ENCODE measurements at regions not wholly inside any gene's neighbourhood (a gene's known extent, or its start where the extent isn't known, plus 50 kb on each side); places are given as distances from the start of the nearest gene placed in this dataset.

DNA sequence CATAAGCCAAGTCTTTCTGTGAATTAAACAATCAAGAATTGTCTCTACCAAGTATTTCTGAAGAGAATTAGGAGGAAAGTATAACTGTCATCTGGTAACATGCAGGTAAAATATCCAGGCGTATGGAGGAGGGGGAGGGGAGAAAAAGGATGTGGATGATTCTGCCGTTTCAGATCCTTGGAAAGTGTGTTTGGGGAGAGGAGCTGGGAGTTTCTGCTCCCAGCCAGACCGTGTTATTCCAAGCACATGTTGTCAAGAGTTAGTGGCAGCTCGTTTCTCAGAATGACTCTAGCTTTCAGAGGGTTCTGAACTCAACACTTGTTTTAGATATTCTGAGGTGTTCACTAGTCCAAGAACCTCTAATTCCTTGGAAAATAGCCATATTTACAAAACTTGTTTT, 137.6 kb downstream of the FAM124B start:
- intact Hi-C loops (cut with DNase I) = no loop called here
- no peaks in the 10 kb centered on the region for H3K4me1 ChIP-seq
- ATAC-seq (no peak), DNase-seq (no peak)
- no peaks in the 10 kb centered on the region for H3K9me3 ChIP-seq
- no peak for TF ChIP-seq CTCF (IDR thresholded peaks at IDR 0.05)
- no peaks in the 10 kb centered on the region for H3K27me3 ChIP-seq
- H3K36me3 ChIP-seq = no peaks in the 10 kb centered on the region
- no peak overlapping the region for H3K27ac ChIP-seq
- no peak overlapping the region for H3K4me3 ChIP-seq

- ATAC-seq (no peak), DNase-seq (no peak)
- no peaks in the 10 kb centered on the region for H3K4me1 ChIP-seq
- intact Hi-C loops (cut with DNase I) = no loop called here
- H3K9me3 ChIP-seq = no peaks in the 10 kb centered on the region
- no peak overlapping the region for H3K27ac ChIP-seq
- no peak for TF ChIP-seq CTCF (IDR thresholded peaks at IDR 0.05)
- H3K4me3 ChIP-seq = no peak overlapping the region
- H3K27me3 ChIP-seq = no peaks in the 10 kb centered on the region
- H3K36me3 ChIP-seq = no peaks in the 10 kb centered on the region
Measured at GRCh38 chr2:224263571-224264043, 138.3 kb downstream of the FAM124B start.

GRCh38 chr2:224261326-224261725, 140.6 kb downstream of the FAM124B start:
- no peaks in the 10 kb centered on the region for H3K4me1 ChIP-seq
- no peak for TF ChIP-seq CTCF (IDR thresholded peaks at IDR 0.05)

DNA sequence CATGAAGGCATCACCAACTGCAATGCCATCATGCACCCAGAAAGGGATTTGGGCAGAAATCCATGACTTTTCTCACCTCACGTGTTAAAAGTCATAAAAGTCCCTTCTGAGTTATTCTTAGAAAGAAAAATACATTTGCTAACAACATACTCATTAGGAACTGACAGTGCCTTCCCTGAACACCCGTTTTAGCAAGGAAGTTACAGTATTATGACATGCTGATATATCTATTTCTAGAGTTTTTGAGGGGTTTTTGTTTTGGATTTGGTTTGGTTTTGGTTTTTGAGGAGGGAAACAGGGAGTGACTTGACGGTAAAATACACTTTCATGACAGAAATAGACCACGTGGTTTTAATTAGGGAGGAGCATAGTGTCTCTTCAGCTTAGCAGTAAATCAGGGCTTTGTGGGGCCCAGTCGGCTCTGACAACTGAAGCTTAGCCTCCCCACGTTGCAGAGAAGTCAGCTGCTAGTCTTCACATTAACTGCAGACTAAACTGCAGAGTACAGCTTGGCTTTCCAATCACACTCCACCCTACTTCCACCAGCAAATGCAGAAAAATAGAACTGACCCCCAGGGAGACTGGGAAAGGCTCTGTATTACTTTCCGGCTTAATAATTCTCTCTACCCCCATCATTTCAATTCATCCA, 141.4 kb downstream of the FAM124B start:
- H3K27ac ChIP-seq = no peak overlapping the region
- H3K36me3 ChIP-seq = no peaks in the 10 kb centered on the region
- TF ChIP-seq CTCF (IDR thresholded peaks at IDR 0.05) = no peak
- no peaks in the 10 kb centered on the region for H3K4me1 ChIP-seq
- no peak overlapping the region for H3K4me3 ChIP-seq
- intact Hi-C loops (cut with DNase I) = no loop called here
- no peaks in the 10 kb centered on the region for H3K9me3 ChIP-seq
- DNase-seq (peak in 1 of 4 donors; percentile 41), ATAC-seq (peak; percentile 48)
- no peaks in the 10 kb centered on the region for H3K27me3 ChIP-seq

More at GRCh38 chr2:224261326-224261725, 140.6 kb downstream of the FAM124B start:
- H3K4me3 ChIP-seq = no peak overlapping the region
- H3K27ac ChIP-seq = no peak overlapping the region
- H3K36me3 ChIP-seq = no peaks in the 10 kb centered on the region
- intact Hi-C loops (cut with DNase I) = no loop called here
- DNase-seq = no peak
- ATAC-seq = peak; percentile 27
- no peaks in the 10 kb centered on the region for H3K27me3 ChIP-seq
- no peaks in the 10 kb centered on the region for H3K9me3 ChIP-seq

DNA sequence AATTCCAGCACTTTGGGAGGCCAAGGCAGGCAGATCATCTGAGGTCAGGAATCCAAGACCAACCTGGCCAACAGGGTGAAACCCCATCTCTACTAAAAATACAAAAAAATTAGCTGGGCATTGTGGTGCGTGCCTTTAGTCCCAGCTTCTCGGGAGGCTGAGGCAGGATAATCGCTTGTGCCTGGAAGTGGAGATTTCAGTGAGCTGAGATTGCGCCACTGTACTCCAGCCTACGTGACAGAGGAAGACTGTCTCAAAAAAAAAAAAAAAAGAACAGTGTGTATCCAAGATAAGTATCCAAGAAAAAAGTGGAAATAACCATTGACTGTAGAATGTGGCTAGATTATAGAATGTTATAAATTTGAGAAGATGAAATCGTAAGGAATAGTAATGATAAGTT, 142.1 kb downstream of the FAM124B start:
- no peaks in the 10 kb centered on the region for H3K27me3 ChIP-seq
- no peak for TF ChIP-seq CTCF (IDR thresholded peaks at IDR 0.05)
- H3K4me1 ChIP-seq = no peaks in the 10 kb centered on the region
- no peak overlapping the region for H3K4me3 ChIP-seq
- H3K36me3 ChIP-seq = no peaks in the 10 kb centered on the region
- H3K27ac ChIP-seq = no peak overlapping the region
- H3K9me3 ChIP-seq = no peaks in the 10 kb centered on the region
- ATAC-seq (no peak), DNase-seq (no peak)
- intact Hi-C loops (cut with DNase I) = no loop called here
